H9 (cell line): ENCODE measurements at regions not wholly inside any gene's neighbourhood (a gene's known extent, or its start where the extent isn't known, plus 50 kb on each side); places are given as distances from the start of the nearest gene placed in this dataset.

Source experiments
- DNase-seq: peaks from one replicate; pipeline ENCODE4 v3.0.0-alpha.2; 2017
- H2AFZ ChIP-seq: one replicate; pipeline ENCODE4 v1.6.1; 2013; ENCODE audit warnings: mild to moderate bottlenecking, low read length, control low read depth, moderate library complexity
- H2AK5ac ChIP-seq: 2 replicates; pipeline ENCODE4 v1.6.1; 2013; ENCODE audit warnings: low read length, control low read depth, mixed read lengths; ENCODE audit not compliant: insufficient read length
- H2BK120ac ChIP-seq: one replicate; pipeline ENCODE4 v1.6.1; 2013; ENCODE audit warnings: low read depth, mild to moderate bottlenecking, low read length, control low read depth, inconsistent platforms; ENCODE audit not compliant: poor library complexity, severe bottlenecking
- H2BK12ac ChIP-seq: 2 replicates; pipeline ENCODE4 v1.6.1; 2013; ENCODE audit warnings: low read length, control low read depth, mixed read lengths, low read depth; ENCODE audit not compliant: insufficient read length
- H2BK15ac ChIP-seq: 2 replicates; pipeline ENCODE4 v1.6.1; 2013; ENCODE audit warnings: low read depth, low read length, control low read depth
- H2BK20ac ChIP-seq: one replicate; pipeline ENCODE4 v1.6.1; 2013; ENCODE audit warnings: low read depth, mild to moderate bottlenecking, low read length, control low read depth, inconsistent platforms; ENCODE audit not compliant: poor library complexity, severe bottlenecking
- H2BK5ac ChIP-seq: 2 replicates; pipeline ENCODE4 v1.6.1; 2013; ENCODE audit warnings: low read length, control low read depth, mixed read lengths; ENCODE audit not compliant: insufficient read length
- H3K14ac ChIP-seq: 2 replicates; pipeline ENCODE4 v1.6.1; 2013; ENCODE audit warnings: low read length, control low read depth; ENCODE audit not compliant: insufficient read depth
- H3K18ac ChIP-seq: 2 replicates; pipeline ENCODE4 v1.6.1; 2013; ENCODE audit warnings: low read depth, mild to moderate bottlenecking, mixed read lengths, low read length, control low read depth; ENCODE audit not compliant: insufficient read length
- H3K23ac ChIP-seq: 2 replicates; pipeline ENCODE4 v1.6.1; 2013; ENCODE audit warnings: low read length, control low read depth, mixed read lengths, low read depth; ENCODE audit not compliant: insufficient read length
- H3K23me2 ChIP-seq: 2 replicates; pipeline ENCODE4 v1.6.1; 2013; ENCODE audit warnings: low read depth, mild to moderate bottlenecking, mixed read lengths, low read length, control low read depth; ENCODE audit not compliant: insufficient read length, poor library complexity, severe bottlenecking
- H3K27ac ChIP-seq: 2 replicates; pipeline ENCODE4 v1.5.1; 2013; ENCODE audit warnings: low read length, control low read depth, mixed read lengths, low read depth; ENCODE audit not compliant: insufficient read length
- H3K27me3 ChIP-seq: 2 replicates; pipeline ENCODE4 v1.6.1; 2013; ENCODE audit warnings: low read length, control low read depth, inconsistent platforms; ENCODE audit not compliant: insufficient read depth
- H3K4ac ChIP-seq: 2 replicates; pipeline ENCODE4 v1.6.1; 2013; ENCODE audit warnings: low read depth, mild to moderate bottlenecking, control low read depth, inconsistent platforms, low read length, moderate library complexity
- H3K4me1 ChIP-seq: 2 replicates; pipeline ENCODE4 v1.6.1; 2013; ENCODE audit warnings: low read length, control low read depth, inconsistent platforms; ENCODE audit not compliant: insufficient read depth
- H3K4me2 ChIP-seq: 2 replicates; pipeline ENCODE4 v1.6.1; 2013; ENCODE audit warnings: low read length, control low read depth, mixed read lengths; ENCODE audit not compliant: insufficient read length, insufficient read depth
- H3K56ac ChIP-seq: 2 replicates; pipeline ENCODE4 v1.6.1; 2013; ENCODE audit warnings: low read depth, mild to moderate bottlenecking, mixed read lengths, low read length, control low read depth; ENCODE audit not compliant: insufficient read length
- H3K79me1 ChIP-seq: 2 replicates; pipeline ENCODE4 v1.6.1; 2013; ENCODE audit warnings: low read depth, mild to moderate bottlenecking, moderate library complexity, low read length, control low read depth, inconsistent platforms; ENCODE audit not compliant: insufficient read depth, poor library complexity, severe bottlenecking
- H3K79me2 ChIP-seq: 2 replicates; pipeline ENCODE4 v1.6.1; 2013; ENCODE audit warnings: low read length, control low read depth, inconsistent platforms; ENCODE audit not compliant: insufficient read depth
- H3K9ac ChIP-seq: 2 replicates; pipeline ENCODE4 v1.6.1; 2013; ENCODE audit warnings: low read length, control low read depth, mixed read lengths; ENCODE audit not compliant: insufficient read length; ENCODE audit errors: extremely low read depth
- H3K9me3 ChIP-seq: one replicate; pipeline ENCODE4 v1.6.1; 2013; ENCODE audit warnings: low read depth, low read length, inconsistent platforms; ENCODE audit not compliant: control insufficient read depth
- H3T11ph ChIP-seq: one replicate; pipeline ENCODE4 v1.6.1; 2013; ENCODE audit warnings: mild to moderate bottlenecking, low read length, control low read depth, inconsistent platforms
- H4K20me1 ChIP-seq: one replicate; pipeline ENCODE4 v1.6.1; 2013; ENCODE audit not compliant: control insufficient read depth, insufficient read length, insufficient read depth
- H4K5ac ChIP-seq: 2 replicates; pipeline ENCODE4 v1.6.1; 2013; ENCODE audit warnings: low read depth, mild to moderate bottlenecking, mixed read lengths, low read length, control low read depth; ENCODE audit not compliant: insufficient read length
- H4K8ac ChIP-seq: replicated peaks from 2 replicates; pipeline ENCODE4 v1.6.1; 2013; ENCODE audit warnings: low read length, control low read depth, mixed read lengths, low read depth; ENCODE audit not compliant: insufficient read length
- H4K91ac ChIP-seq: 2 replicates; pipeline ENCODE4 v1.6.1; 2013; ENCODE audit warnings: low read depth, mild to moderate bottlenecking, moderate library complexity, mixed read lengths, low read length, control low read depth; ENCODE audit not compliant: insufficient read length
- H3K27ac Mint-ChIP-seq, 3 experiments: 2 replicates in 2 of 3; 3 replicates in 1 of 3; pipeline ENCODE4 v1.8.0; 2020 to 2021; ENCODE audit warnings: mixed read lengths in 3 of 3, mild to moderate bottlenecking in 1 of 3, moderate library complexity in 1 of 3
- H3K27me3 Mint-ChIP-seq: 2 replicates; pipeline ENCODE4 v1.8.0; 2021; ENCODE audit warnings: low read depth, mild to moderate bottlenecking, moderate library complexity, mixed read lengths
- H3K36me3 Mint-ChIP-seq, 3 experiments: 2 replicates in 2 of 3; 3 replicates in 1 of 3; pipeline ENCODE4 v1.8.0; 2020 to 2021; ENCODE audit warnings: low read depth in 3 of 3, mixed read lengths in 3 of 3; ENCODE audit not compliant: insufficient read depth in 1 of 3
- H3K4me1 Mint-ChIP-seq, 2 experiments: 2 replicates each; pipeline ENCODE4 v1.8.0; 2020; ENCODE audit warnings: mixed read lengths in 2 of 2
- H3K4me3 Mint-ChIP-seq, 2 experiments: 2 replicates in 1 of 2; 3 replicates in 1 of 2; pipeline ENCODE4 v1.8.0; 2020 to 2021; ENCODE audit warnings: mild to moderate bottlenecking in 2 of 2, mixed read lengths in 2 of 2, moderate library complexity in 1 of 2
- H3K9me3 Mint-ChIP-seq, 2 experiments: 2 replicates in 1 of 2; 3 replicates in 1 of 2; pipeline ENCODE4 v1.8.0; 2020; ENCODE audit warnings: mild to moderate bottlenecking in 2 of 2, mixed read lengths in 2 of 2, moderate library complexity in 1 of 2
- CTCF ChIP-seq: fragments of 200-600 bp; sonication (generic); conservative IDR thresholded peaks from 3 replicates; pipeline ENCODE4 v1.8.0; 2021; ENCODE audit warnings: antibody characterized with exemption, mild to moderate bottlenecking
- WGBS: extraction: QIAGEN DNeasy Blood & Tissue Kit; methylation state at CpG from one replicate; pipeline ENCODE4 v1.1.7; 2013; ENCODE audit warnings: missing lambda C conversion rate, low lambda C conversion rate, mixed read lengths; ENCODE audit not compliant: insufficient read length; ENCODE audit errors: extremely low coverage; 5-methylcytosine and 5-hydroxymethylcytosine counted together

GRCh38 chr11:24082860-24083259 is 414.0 kb upstream of the LUZP2 start:
- H3K79me2 ChIP-seq = no peaks in the 10 kb centered on the region
- no peak overlapping the region for H2BK15ac ChIP-seq
- no peak overlapping the region for H2AFZ ChIP-seq
- no peak overlapping the region for H4K5ac ChIP-seq
- H4K91ac ChIP-seq = no peak overlapping the region
- no peak overlapping the region for H3K23ac ChIP-seq
- no peak overlapping the region for H3T11ph ChIP-seq
- no peak overlapping the region for H3K18ac ChIP-seq
- no peak overlapping the region for H2BK12ac ChIP-seq
- Mint-ChIP-seq H3K4me3 (no peak overlapping the region), H3K36me3 (no peaks in the 10 kb centered on the region), H3K4me1 (no peaks in the 10 kb centered on the region), H3K27ac (peak overlapping the region in 1 of 3 experiments; percentile 62; a peak in 1 of 7 replicates), H3K27me3 (no peaks in the 10 kb centered on the region), H3K9me3 (no peaks in the 10 kb centered on the region)
- H3K4ac ChIP-seq = no peak overlapping the region
- H3K9me3 ChIP-seq = no peaks in the 10 kb centered on the region
- no peak overlapping the region for H2BK5ac ChIP-seq
- no peaks in the 10 kb centered on the region for H3K79me1 ChIP-seq
- H4K8ac ChIP-seq = no peak overlapping the region
- H3K56ac ChIP-seq = no peak overlapping the region
- no peaks in the 10 kb centered on the region for H3K4me1 ChIP-seq
- no peak overlapping the region for H3K9ac ChIP-seq
- H3K23me2 ChIP-seq = no peaks in the 10 kb centered on the region
- H3K14ac ChIP-seq = no peak overlapping the region
- no peak overlapping the region for H2AK5ac ChIP-seq
- H3K4me2 ChIP-seq = no peak overlapping the region
- H3K27ac ChIP-seq = no peak overlapping the region
- TF ChIP-seq CTCF = no peak
- H3K27me3 ChIP-seq = no peaks in the 10 kb centered on the region
- no peak overlapping the region for H2BK20ac ChIP-seq
- no CpG with 5 or more reads among the region's 1 CpG for WGBS
- no peaks in the 10 kb centered on the region for H4K20me1 ChIP-seq
- no peak for DNase-seq
- H2BK120ac ChIP-seq = no peak overlapping the region
